ENCODE measurements at regions not wholly inside any gene's neighbourhood (a gene's known extent, or its start where the extent isn't known, plus 50 kb on each side); places are given as distances from the start of the nearest gene placed in this dataset.

- H3K27ac ChIP-seq (ENCODE audit: low read length): no peak overlapping the region
- no peak overlapping the region for H3K4me3 ChIP-seq (ENCODE audit: low read depth in 2 of 2, low read length in 2 of 2)
- no peaks in the 10 kb centered on the region for H3K27me3 ChIP-seq (ENCODE audit: control insufficient read depth, insufficient read depth, low read length)
- DNase-seq (ENCODE audit: low read depth, low spot score) (no peak), ATAC-seq (no peak)
- in situ Hi-C loops (cut with HindIII; ENCODE audit: low pct_unique_long_range_greater_than_20kb, low sequenced_read_pairs): no loop called here
- ChIA-PET POLR2A (no interaction called here), CTCF (no interaction called here)
- no peaks in the 10 kb centered on the region for H3K36me3 ChIP-seq (ENCODE audit: control insufficient read depth, insufficient read depth, low read length)
- no peaks in the 10 kb centered on the region for H3K9me3 ChIP-seq (ENCODE audit: control insufficient read depth, insufficient read depth, low read depth, low read length)
- no peaks in the 10 kb centered on the region for H3K4me1 ChIP-seq (ENCODE audit: control insufficient read depth, insufficient read depth, low read length)
- TF ChIP-seq POLR2AphosphoS5 (IDR thresholded peaks at IDR 0.05; ENCODE audit: low read depth, low read length) (no peak), SIN3A (IDR thresholded peaks at IDR 0.05; ENCODE audit: borderline replicate concordance, insufficient read depth, low read depth, low read length) (no peak)
- BruUV-seq (replicated peaks): no TSS peak
- intact Hi-C loops (cut with micrococcal nuclease; ENCODE audit: unreplicated experiment): no loop called here
Observed at GRCh38 chr2:153189091-153189888, 289.3 kb downstream of the RPRM start.

- intact Hi-C loops (cut with micrococcal nuclease; ENCODE audit: unreplicated experiment): no loop called here
- in situ Hi-C loops (cut with HindIII; ENCODE audit: low pct_unique_long_range_greater_than_20kb, low sequenced_read_pairs): no loop called here
- CTCF ChIA-PET: no interaction called here
Observed at GRCh38 chr2:153179808-153180207, 298.8 kb downstream of the RPRM start.

More at GRCh38 chr2:153179808-153180207, 298.8 kb downstream of the RPRM start:
- no peaks in the 10 kb centered on the region for H3K27me3 ChIP-seq (ENCODE audit: control insufficient read depth, insufficient read depth, low read length)
- POLR2A ChIA-PET: no interaction called here
- TF ChIP-seq REST (IDR thresholded peaks at IDR 0.05; ENCODE audit: insufficient read depth in 1 of 2, low read depth in 2 of 2, low read length in 1 of 2): no peak
- TF ChIP-seq SIN3A (IDR thresholded peaks at IDR 0.05; ENCODE audit: borderline replicate concordance, insufficient read depth, low read depth, low read length): no peak
- no peak for TF ChIP-seq CTCF (IDR thresholded peaks at IDR 0.05)
- TF ChIP-seq POLR2AphosphoS5 (IDR thresholded peaks at IDR 0.05; ENCODE audit: low read depth, low read length): no peak
- no peak for TF ChIP-seq TCF7L2 (IDR thresholded peaks at IDR 0.05; ENCODE audit: low read depth, low read length)
- no peak for ATAC-seq
- no peak for DNase-seq (ENCODE audit: low read depth, low spot score)
- no peak overlapping the region for H3K4me3 ChIP-seq (ENCODE audit: low read depth in 2 of 2, low read length in 2 of 2)
- no TSS peak for BruUV-seq (replicated peaks)
- H3K36me3 ChIP-seq (ENCODE audit: control insufficient read depth, insufficient read depth, low read length): no peaks in the 10 kb centered on the region
- no peaks in the 10 kb centered on the region for H3K4me1 ChIP-seq (ENCODE audit: control insufficient read depth, insufficient read depth, low read length)
- H3K27ac ChIP-seq (ENCODE audit: low read length): no peak overlapping the region
- no peaks in the 10 kb centered on the region for H3K9me3 ChIP-seq (ENCODE audit: control insufficient read depth, insufficient read depth, low read depth, low read length)

All from Panc1 (cell line).